SK-N-SH treated with all-trans-retinoic acid at 6 μM for 48 hours (cell line): ENCODE measurements at regions not wholly inside any gene's neighbourhood (a gene's known extent, or its start where the extent isn't known, plus 50 kb on each side); places are given as distances from the start of the nearest gene placed in this dataset.

ENCODE experiments used
- ATAC-seq: fragments of 200-7000 bp; cut with Tn5 transposase; 3 replicates; pipeline ENCODE4 v1.9.1; 2020; ENCODE audit warnings: mild to moderate bottlenecking, moderate library complexity
- ARNTL ChIP-seq: fragments of 450-650 bp; formaldehyde crosslinking; IDR thresholded peaks from 2 replicates; pipeline ENCODE4 v1.5.0; 2020; ENCODE audit warnings: low read depth, mild to moderate bottlenecking, moderate library complexity, borderline replicate concordance
- BACH2 ChIP-seq: fragments of 250-450 bp; sonication (Bioruptor Pico); IDR thresholded peaks from 2 replicates; pipeline ENCODE4 v1.9.0; 2021; ENCODE audit warnings: mild to moderate bottlenecking, borderline replicate concordance
- CREB5 ChIP-seq: fragments of 250-450 bp; sonication (Bioruptor Pico); IDR thresholded peaks from 2 replicates; pipeline ENCODE4 v1.5.1; 2020; ENCODE audit warnings: low read depth, mild to moderate bottlenecking, moderate library complexity
- CSDC2 ChIP-seq: fragments of 250-450 bp; sonication (Bioruptor Pico); IDR thresholded peaks from 2 replicates; pipeline ENCODE4 v1.5.0; 2020; ENCODE audit warnings: mild to moderate bottlenecking, moderate library complexity
- CSRNP3 ChIP-seq: fragments of 250-450 bp; sonication (Bioruptor Pico); IDR thresholded peaks from 2 replicates; pipeline ENCODE4 v1.5.1; 2021; ENCODE audit warnings: mild to moderate bottlenecking, moderate library complexity
- GLIS3 ChIP-seq: fragments of 250-450 bp; sonication (Bioruptor Pico); IDR thresholded peaks from 2 replicates; pipeline ENCODE4 v1.5.0; 2020; ENCODE audit warnings: mild to moderate bottlenecking, moderate library complexity
- ISL1 ChIP-seq: fragments of 250-450 bp; sonication (Bioruptor Pico); IDR thresholded peaks from 2 replicates; pipeline ENCODE4 v2.1.2; 2022; ENCODE audit warnings: mild to moderate bottlenecking, moderate library complexity
- OSR1 ChIP-seq: fragments of 250-450 bp; sonication (Bioruptor Pico); IDR thresholded peaks from 2 replicates; pipeline ENCODE4 v1.8.0; 2022; ENCODE audit warnings: moderate library complexity, mild to moderate bottlenecking, inconsistent platforms
- PATZ1 ChIP-seq: fragments of 250-450 bp; sonication (Bioruptor Pico); IDR thresholded peaks from 2 replicates; pipeline ENCODE4 v1.8.0; 2020; ENCODE audit warnings: mild to moderate bottlenecking, moderate library complexity, borderline replicate concordance
- POU6F1 ChIP-seq: fragments of 250-450 bp; sonication (Bioruptor Pico); IDR thresholded peaks from 2 replicates; pipeline ENCODE4 v1.8.0; 2021; ENCODE audit warnings: low read depth, mild to moderate bottlenecking, moderate library complexity, borderline replicate concordance
- PPARA ChIP-seq: fragments of 250-450 bp; sonication (Bioruptor Pico); IDR thresholded peaks from 2 replicates; pipeline ENCODE4 v1.5.0; 2020; ENCODE audit warnings: mild to moderate bottlenecking, borderline replicate concordance
- RARB ChIP-seq: fragments of 250-450 bp; sonication (Bioruptor Pico); IDR thresholded peaks from 2 replicates; pipeline ENCODE4 v1.8.0; 2021; ENCODE audit warnings: mild to moderate bottlenecking, moderate library complexity
- SNAI2 ChIP-seq: fragments of 250-450 bp; sonication (Bioruptor Pico); IDR thresholded peaks from 2 replicates; pipeline ENCODE4 v1.5.0; 2020; ENCODE audit warnings: mild to moderate bottlenecking, moderate library complexity
- TCF4 ChIP-seq: fragments of 250-450 bp; sonication (Bioruptor Pico); IDR thresholded peaks from 2 replicates; pipeline ENCODE4 v1.8.0; 2021; ENCODE audit warnings: mild to moderate bottlenecking, moderate library complexity, borderline replicate concordance
- TOX ChIP-seq: fragments of 250-450 bp; sonication (Bioruptor Pico); IDR thresholded peaks from 2 replicates; pipeline ENCODE4 v1.8.0; 2021; ENCODE audit warnings: mild to moderate bottlenecking, moderate library complexity, borderline replicate concordance
- TSHZ2 ChIP-seq: fragments of 250-450 bp; sonication (Bioruptor Pico); IDR thresholded peaks from 2 replicates; pipeline ENCODE4 v1.5.0; 2020; ENCODE audit warnings: mild to moderate bottlenecking, moderate library complexity
- ZC3H10 ChIP-seq: fragments of 250-450 bp; sonication (Bioruptor Pico); IDR thresholded peaks from 2 replicates; pipeline ENCODE4 v1.5.1; 2021; ENCODE audit warnings: mild to moderate bottlenecking, moderate library complexity
- ZFP3 ChIP-seq: fragments of 250-450 bp; sonication (Bioruptor Pico); IDR thresholded peaks from 2 replicates; pipeline ENCODE4 v1.5.0; 2020; ENCODE audit warnings: mild to moderate bottlenecking, moderate library complexity
- ZFP30 ChIP-seq: fragments of 450-650 bp; formaldehyde crosslinking; IDR thresholded peaks from 2 replicates; pipeline ENCODE4 v1.5.0; 2022; ENCODE audit warnings: mild to moderate bottlenecking, moderate library complexity
- ZNF565 ChIP-seq: fragments of 450-650 bp; formaldehyde crosslinking; conservative IDR thresholded peaks from 2 replicates; pipeline ENCODE4 v1.5.0; 2020; ENCODE audit warnings: low read depth, mild to moderate bottlenecking, moderate library complexity
- ZNF70 ChIP-seq: fragments of 450-650 bp; formaldehyde crosslinking; IDR thresholded peaks from 2 replicates; pipeline ENCODE4 v1.5.0; 2020; ENCODE audit warnings: mild to moderate bottlenecking, moderate library complexity
- ZNF8 ChIP-seq: fragments of 450-650 bp; formaldehyde crosslinking; IDR thresholded peaks from 2 replicates; pipeline ENCODE4 v1.5.0; 2020; ENCODE audit warnings: mild to moderate bottlenecking, moderate library complexity

- TF ChIP-seq TSHZ2 (CRISPR knock-in tag) (no peak), PPARA (CRISPR knock-in tag) (no peak), POU6F1 (CRISPR knock-in tag) (no peak)
Measured at GRCh38 chr1:91101328-91101727, 79.5 kb upstream of the ZNF644 start (continued).

- ATAC-seq = no peak; the same call in 2 of the 3 replicates
- TF ChIP-seq TSHZ2 (CRISPR knock-in tag) (no peak), ZFP3 (CRISPR knock-in tag) (peak; percentile 86), ZFP30 (CRISPR knock-in tag) (no peak), ZNF8 (no peak), CSDC2 (CRISPR knock-in tag) (peak; percentile 84), BACH2 (CRISPR knock-in tag) (no peak), RARB (CRISPR knock-in tag) (no peak), GLIS3 (CRISPR knock-in tag) (no peak), POU6F1 (CRISPR knock-in tag) (no peak), ZNF70 (CRISPR knock-in tag) (no peak), TCF4 (no peak), PATZ1 (CRISPR knock-in tag) (peak; percentile 38; the same call in 1 of the 2 replicates), OSR1 (CRISPR knock-in tag) (no peak), CSRNP3 (CRISPR knock-in tag) (no peak), ZNF565 (CRISPR knock-in tag) (no peak), ZC3H10 (CRISPR knock-in tag) (no peak), ISL1 (CRISPR knock-in tag) (peak; percentile 74), CREB5 (CRISPR knock-in tag) (no peak), ARNTL (no peak), SNAI2 (no peak), PPARA (CRISPR knock-in tag) (no peak), TOX (CRISPR knock-in tag) (no peak)
Measured at GRCh38 chr1:91099746-91100621, 78.1 kb upstream of the ZNF644 start.
